GM23338 (cell line): ENCODE measurements at regions not wholly inside any gene's neighbourhood (a gene's known extent, or its start where the extent isn't known, plus 50 kb on each side); places are given as distances from the start of the nearest gene placed in this dataset.
A peak's percentile ranks its signal among the peaks of the same experiment; 100 is the strongest.

ENCODE experiments used
- ATAC-seq: fragments of 200-7000 bp; cut with Tn5 transposase; 3 replicates; pipeline ENCODE4 v1.9.1; 2020
- DNase-seq: peaks from one replicate; pipeline ENCODE4 v3.0.0-alpha.2; 2015; ENCODE audit warnings: low spot score
- H2AFZ ChIP-seq: fragments of 200-600 bp; sonication (generic); 2 replicates; pipeline ENCODE4 v1.8.0; 2016; ENCODE audit warnings: antibody characterized with exemption, mild to moderate bottlenecking, moderate library complexity
- H3F3A ChIP-seq: fragments of 200-600 bp; sonication (generic); replicated peaks from 2 replicates; pipeline ENCODE4 v1.8.0; 2017; ENCODE audit warnings: antibody characterized with exemption, mixed run types, low read depth
- H3K27ac ChIP-seq: fragments of 200-600 bp; sonication (generic); 2 replicates; pipeline ENCODE4 v1.6.1; 2016; ENCODE audit warnings: low read depth
- H3K27me3 ChIP-seq: fragments of 200-600 bp; sonication (generic); 2 replicates; pipeline ENCODE4 v1.8.0; 2016; ENCODE audit warnings: mild to moderate bottlenecking, mixed run types, moderate library complexity; ENCODE audit not compliant: insufficient read depth
- H3K36me3 ChIP-seq: fragments of 200-600 bp; sonication (generic); 2 replicates; pipeline ENCODE4 v1.8.0; 2016; ENCODE audit warnings: mild to moderate bottlenecking; ENCODE audit not compliant: insufficient read depth
- H3K4me1 ChIP-seq: fragments of 200-600 bp; sonication (generic); 2 replicates; pipeline ENCODE4 v1.8.0; 2016; ENCODE audit warnings: mild to moderate bottlenecking, moderate library complexity; ENCODE audit not compliant: insufficient read depth
- H3K4me2 ChIP-seq: fragments of 200-600 bp; sonication (generic); 2 replicates; pipeline ENCODE4 v1.7.1; 2017; ENCODE audit warnings: mixed run types
- H3K4me3 ChIP-seq: fragments of 200-600 bp; sonication (generic); 2 replicates; pipeline ENCODE4 v1.6.1; 2016; ENCODE audit warnings: mixed run types
- H3K79me2 ChIP-seq: fragments of 200-600 bp; sonication (generic); replicated peaks from 2 replicates; pipeline ENCODE4 v1.8.0; 2017; ENCODE audit warnings: mild to moderate bottlenecking; ENCODE audit not compliant: insufficient read depth
- H3K9me2 ChIP-seq: fragments of 200-600 bp; sonication (generic); 2 replicates; pipeline ENCODE4 v1.8.0; 2017; ENCODE audit not compliant: insufficient read depth
- H4K20me1 ChIP-seq: fragments of 200-600 bp; sonication (generic); replicated peaks from 2 replicates; pipeline ENCODE4 v1.8.0; 2017; ENCODE audit warnings: mild to moderate bottlenecking; ENCODE audit not compliant: insufficient read depth
- H3K27ac Mint-ChIP-seq: 2 replicates; pipeline ENCODE4 v1.8.0; 2020; ENCODE audit warnings: inconsistent platforms, mild to moderate bottlenecking, moderate library complexity, mixed read lengths
- H3K27me3 Mint-ChIP-seq: 3 replicates; pipeline ENCODE4 v1.8.0; 2022; ENCODE audit warnings: low read depth, mild to moderate bottlenecking, moderate library complexity, mixed read lengths, inconsistent platforms; ENCODE audit not compliant: insufficient read depth, poor library complexity
- H3K36me3 Mint-ChIP-seq: 3 replicates; pipeline ENCODE4 v1.8.0; 2021; ENCODE audit warnings: low read depth, mild to moderate bottlenecking, inconsistent platforms, moderate library complexity, mixed read lengths
- H3K4me1 Mint-ChIP-seq: 3 replicates; pipeline ENCODE4 v1.8.0; 2020; ENCODE audit warnings: mild to moderate bottlenecking, inconsistent platforms, mixed read lengths
- H3K4me3 Mint-ChIP-seq: 3 replicates; pipeline ENCODE4 v1.8.0; 2021; ENCODE audit warnings: moderate library complexity, mild to moderate bottlenecking, inconsistent platforms, mixed read lengths
- H3K9me3 Mint-ChIP-seq: 3 replicates; pipeline ENCODE4 v1.8.0; 2020; ENCODE audit warnings: moderate library complexity, mild to moderate bottlenecking, inconsistent platforms, mixed read lengths
- CREB1 ChIP-seq: fragments of 250-450 bp; sonication (Bioruptor Pico); IDR thresholded peaks from 2 replicates; pipeline ENCODE4 v1.5.0; 2020; ENCODE audit warnings: low read depth, mild to moderate bottlenecking, moderate library complexity
- CTCF ChIP-seq, 2 experiments: fragments of 200-600 bp in 1 of 2; sonication (generic) in 1 of 2; conservative IDR thresholded peaks; 2 replicates each; pipeline versions ENCODE4 v1.5.1 to v1.6.1; 2016 to 2017; ENCODE audit warnings: antibody characterized with exemption in 2 of 2, low read depth in 2 of 2, mild to moderate bottlenecking in 2 of 2, moderate library complexity in 1 of 2
- EZH2 ChIP-seq: fragments of 200-600 bp; sonication (generic); IDR thresholded peaks from one replicate; pipeline ENCODE4 v1.8.0; 2017; ENCODE audit warnings: antibody characterized with exemption, mild to moderate bottlenecking, low read depth; ENCODE audit not compliant: unreplicated experiment
- EZH2phosphoT487 ChIP-seq: fragments of 200-600 bp; sonication (generic); IDR thresholded peaks from one replicate; pipeline ENCODE4 v1.8.1; 2018; ENCODE audit warnings: antibody characterized with exemption; ENCODE audit not compliant: unreplicated experiment
- JUNB ChIP-seq: IDR thresholded peaks from one replicate; pipeline ENCODE4 v1.6.1; 2016; ENCODE audit warnings: antibody characterized with exemption; ENCODE audit not compliant: unreplicated experiment
- NANOG ChIP-seq: IDR thresholded peaks from 2 replicates; pipeline ENCODE4 v1.6.1; 2016; ENCODE audit warnings: antibody characterized with exemption, borderline replicate concordance
- POLR2AphosphoS5 ChIP-seq: IDR thresholded peaks from 2 replicates; pipeline ENCODE4 v1.6.1; 2016; ENCODE audit warnings: antibody characterized with exemption, low read depth
- STAT1 ChIP-seq: IDR thresholded peaks from one replicate; pipeline ENCODE4 v1.6.1; 2016; ENCODE audit warnings: antibody characterized with exemption; ENCODE audit not compliant: unreplicated experiment
- ZNF114 ChIP-seq: fragments of 250-450 bp; sonication (Bioruptor Pico); IDR thresholded peaks from 2 replicates; pipeline ENCODE4 v1.5.0; 2020; ENCODE audit warnings: mild to moderate bottlenecking, moderate library complexity
- ZNF331 ChIP-seq: fragments of 250-450 bp; sonication (Bioruptor Pico); IDR thresholded peaks from 2 replicates; pipeline ENCODE4 v1.5.0; 2020; ENCODE audit warnings: low read depth, mild to moderate bottlenecking, moderate library complexity
- ZNF462 ChIP-seq: fragments of 250-450 bp; sonication (Bioruptor Pico); IDR thresholded peaks from 2 replicates; pipeline ENCODE4 v1.5.0; 2020; ENCODE audit warnings: mild to moderate bottlenecking, moderate library complexity
- TF ChIP-seq, protein P1 (sequence below): IDR thresholded peaks from 2 replicates; pipeline ENCODE4 v1.6.1; 2016; ENCODE audit warnings: antibody characterized with exemption
- TF ChIP-seq, protein P2 (sequence below): IDR thresholded peaks from one replicate; pipeline ENCODE4 v1.6.1; 2018; ENCODE audit warnings: antibody characterized with exemption; ENCODE audit not compliant: unreplicated experiment

DNA sequence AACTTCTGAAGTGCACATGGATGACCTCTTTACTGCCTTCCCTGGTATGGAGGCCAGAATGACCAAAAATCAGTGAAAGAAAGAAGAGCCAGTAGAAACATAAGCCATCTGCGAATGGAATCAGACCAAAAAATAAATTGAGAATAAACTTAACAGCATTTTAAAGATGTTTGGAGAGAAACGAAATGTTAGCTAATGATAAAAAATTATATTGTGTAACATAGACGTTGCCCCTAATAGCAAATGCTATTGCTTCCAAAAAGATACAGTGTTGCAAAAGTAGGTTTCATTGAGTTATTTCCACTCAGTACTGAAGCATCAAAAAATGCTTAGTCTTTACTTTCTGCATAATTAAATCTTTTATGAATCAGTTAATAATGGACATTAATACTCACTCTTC is 371.7 kb downstream of the LIG4 start:
- Mint-ChIP-seq H3K4me3 (0 out of 3 replicates have a peak overlapping the region, but pooled peaks have one; percentile 11), H3K36me3 (no peaks in the 10 kb centered on the region), H3K4me1 (peaks cover 57% of the 10 kb centered on the region), H3K9me3 (no peaks in the 10 kb centered on the region), H3K27me3 (no peaks in the 10 kb centered on the region), H3K27ac (peak overlapping the region; percentile 28)
- H3K9me2 ChIP-seq = no peaks in the 10 kb centered on the region
- H3K79me2 ChIP-seq = peaks cover 11% of the 10 kb centered on the region; the same call in 1 of the 2 replicates
- no peaks in the 10 kb centered on the region for H3K36me3 ChIP-seq
- no peak overlapping the region for H2AFZ ChIP-seq
- peak overlapping the region; percentile 40; the same call in 1 of the 2 replicates for H3K27ac ChIP-seq
- ATAC-seq (no peak), DNase-seq (no peak)
- no peaks in the 10 kb centered on the region for H4K20me1 ChIP-seq
- no peaks in the 10 kb centered on the region for H3F3A ChIP-seq
- peak overlapping the region; percentile 36 for H3K4me2 ChIP-seq
- H3K27me3 ChIP-seq = no peaks in the 10 kb centered on the region
- TF ChIP-seq STAT1 (no peak), EZH2 (no peak), JUNB (no peak), ZNF114 (CRISPR knock-in tag) (no peak), ZNF462 (CRISPR knock-in tag) (no peak), CREB1 (CRISPR knock-in tag) (no peak), ZNF331 (CRISPR knock-in tag) (no peak), CTCF (conservative IDR thresholded peaks at IDR 0.05; ENCODE audit: low read depth in 2 of 2) (no peak), POLR2AphosphoS5 (no peak), EZH2phosphoT487 (no peak), NANOG (no peak)
- TF ChIP-seq, protein P1, sequence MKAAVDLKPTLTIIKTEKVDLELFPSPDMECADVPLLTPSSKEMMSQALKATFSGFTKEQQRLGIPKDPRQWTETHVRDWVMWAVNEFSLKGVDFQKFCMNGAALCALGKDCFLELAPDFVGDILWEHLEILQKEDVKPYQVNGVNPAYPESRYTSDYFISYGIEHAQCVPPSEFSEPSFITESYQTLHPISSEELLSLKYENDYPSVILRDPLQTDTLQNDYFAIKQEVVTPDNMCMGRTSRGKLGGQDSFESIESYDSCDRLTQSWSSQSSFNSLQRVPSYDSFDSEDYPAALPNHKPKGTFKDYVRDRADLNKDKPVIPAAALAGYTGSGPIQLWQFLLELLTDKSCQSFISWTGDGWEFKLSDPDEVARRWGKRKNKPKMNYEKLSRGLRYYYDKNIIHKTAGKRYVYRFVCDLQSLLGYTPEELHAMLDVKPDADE = no peak
- TF ChIP-seq, protein P2, sequence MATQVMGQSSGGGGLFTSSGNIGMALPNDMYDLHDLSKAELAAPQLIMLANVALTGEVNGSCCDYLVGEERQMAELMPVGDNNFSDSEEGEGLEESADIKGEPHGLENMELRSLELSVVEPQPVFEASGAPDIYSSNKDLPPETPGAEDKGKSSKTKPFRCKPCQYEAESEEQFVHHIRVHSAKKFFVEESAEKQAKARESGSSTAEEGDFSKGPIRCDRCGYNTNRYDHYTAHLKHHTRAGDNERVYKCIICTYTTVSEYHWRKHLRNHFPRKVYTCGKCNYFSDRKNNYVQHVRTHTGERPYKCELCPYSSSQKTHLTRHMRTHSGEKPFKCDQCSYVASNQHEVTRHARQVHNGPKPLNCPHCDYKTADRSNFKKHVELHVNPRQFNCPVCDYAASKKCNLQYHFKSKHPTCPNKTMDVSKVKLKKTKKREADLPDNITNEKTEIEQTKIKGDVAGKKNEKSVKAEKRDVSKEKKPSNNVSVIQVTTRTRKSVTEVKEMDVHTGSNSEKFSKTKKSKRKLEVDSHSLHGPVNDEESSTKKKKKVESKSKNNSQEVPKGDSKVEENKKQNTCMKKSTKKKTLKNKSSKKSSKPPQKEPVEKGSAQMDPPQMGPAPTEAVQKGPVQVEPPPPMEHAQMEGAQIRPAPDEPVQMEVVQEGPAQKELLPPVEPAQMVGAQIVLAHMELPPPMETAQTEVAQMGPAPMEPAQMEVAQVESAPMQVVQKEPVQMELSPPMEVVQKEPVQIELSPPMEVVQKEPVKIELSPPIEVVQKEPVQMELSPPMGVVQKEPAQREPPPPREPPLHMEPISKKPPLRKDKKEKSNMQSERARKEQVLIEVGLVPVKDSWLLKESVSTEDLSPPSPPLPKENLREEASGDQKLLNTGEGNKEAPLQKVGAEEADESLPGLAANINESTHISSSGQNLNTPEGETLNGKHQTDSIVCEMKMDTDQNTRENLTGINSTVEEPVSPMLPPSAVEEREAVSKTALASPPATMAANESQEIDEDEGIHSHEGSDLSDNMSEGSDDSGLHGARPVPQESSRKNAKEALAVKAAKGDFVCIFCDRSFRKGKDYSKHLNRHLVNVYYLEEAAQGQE = no peak
- peaks cover 49% of the 10 kb centered on the region for H3K4me1 ChIP-seq
- no peak overlapping the region for H3K4me3 ChIP-seq
